ENCODE measurements at regions not wholly inside any gene's neighbourhood (a gene's known extent, or its start where the extent isn't known, plus 50 kb on each side); places are given as distances from the start of the nearest gene placed in this dataset.

DNA sequence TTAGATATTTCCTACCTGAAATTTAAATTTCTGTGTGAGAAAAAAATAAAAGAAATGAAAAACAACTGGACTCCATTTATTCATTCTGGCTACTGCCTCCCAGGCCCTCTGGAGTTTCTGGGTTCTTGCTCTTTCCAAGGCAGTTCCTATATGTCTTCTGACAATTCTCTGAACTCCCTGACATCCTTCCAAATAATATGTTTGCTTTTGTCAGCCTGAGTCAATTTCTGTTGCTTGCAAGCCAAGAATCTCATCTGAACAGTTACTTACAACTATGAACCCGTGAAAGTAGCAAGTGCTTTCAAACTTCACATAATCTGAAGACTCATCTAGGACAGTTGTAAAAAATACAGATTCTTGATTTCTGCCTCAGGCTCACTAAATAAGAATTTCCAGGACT is 216.7 kb upstream of the NPVF start:
- WGBS (ENCODE audit: missing lambda C conversion rate) = 4% methylated on average over 1 of the region's 1 CpG
- CTCF ChIA-PET = interaction anchor here (0.6 kb wide), 1 partner anchor 273 kb away, joined by 3 read pairs; no protein-coding TSS in a partner anchor
- no peaks in the 10 kb centered on the region for H3K9me3 ChIP-seq
- no peak overlapping the region for H3K4me3 ChIP-seq
- TF ChIP-seq, protein P1, sequence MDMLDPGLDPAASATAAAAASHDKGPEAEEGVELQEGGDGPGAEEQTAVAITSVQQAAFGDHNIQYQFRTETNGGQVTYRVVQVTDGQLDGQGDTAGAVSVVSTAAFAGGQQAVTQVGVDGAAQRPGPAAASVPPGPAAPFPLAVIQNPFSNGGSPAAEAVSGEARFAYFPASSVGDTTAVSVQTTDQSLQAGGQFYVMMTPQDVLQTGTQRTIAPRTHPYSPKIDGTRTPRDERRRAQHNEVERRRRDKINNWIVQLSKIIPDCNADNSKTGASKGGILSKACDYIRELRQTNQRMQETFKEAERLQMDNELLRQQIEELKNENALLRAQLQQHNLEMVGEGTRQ (IDR thresholded peaks at IDR 0.05) = no peak
- FAIRE-seq (no peak), DNase-seq (ENCODE audit: low read depth in 1 of 2, low spot score in 1 of 2) (no peak), ATAC-seq (no peak)
- H3K4me1 ChIP-seq = no peaks in the 10 kb centered on the region
- POLR2A ChIA-PET = no interaction called here
- no peak overlapping the region for H3K27ac ChIP-seq
- no peak overlapping the region for H3K4me2 ChIP-seq

DNA sequence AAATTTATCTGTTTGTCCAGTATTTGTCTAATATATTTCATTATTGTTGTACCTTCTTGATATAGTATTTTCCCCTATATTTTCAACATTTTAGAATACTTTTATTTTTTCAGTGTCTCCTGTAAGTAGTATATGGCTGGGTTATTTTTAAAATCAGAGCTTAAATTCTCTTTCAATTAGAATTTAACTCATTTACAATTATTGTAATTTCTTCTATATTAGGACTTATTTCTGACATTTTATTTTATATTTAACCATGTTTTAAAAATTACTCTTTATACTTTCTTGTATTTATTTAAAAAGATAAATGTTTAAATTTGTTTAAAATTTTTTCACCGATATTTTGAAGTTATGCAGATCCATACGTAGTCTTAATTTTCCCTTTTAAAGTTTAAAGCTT is 220.0 kb upstream of the NPVF start:
- ATAC-seq (no peak), FAIRE-seq (no peak), DNase-seq (ENCODE audit: low read depth in 1 of 2, low spot score in 1 of 2) (no peak)
- no peak overlapping the region for H3K27ac ChIP-seq
- H3K4me3 ChIP-seq = no peak overlapping the region
- no peaks in the 10 kb centered on the region for H3K9me3 ChIP-seq
- no peak overlapping the region for H3K4me2 ChIP-seq
- TF ChIP-seq, protein P2, sequence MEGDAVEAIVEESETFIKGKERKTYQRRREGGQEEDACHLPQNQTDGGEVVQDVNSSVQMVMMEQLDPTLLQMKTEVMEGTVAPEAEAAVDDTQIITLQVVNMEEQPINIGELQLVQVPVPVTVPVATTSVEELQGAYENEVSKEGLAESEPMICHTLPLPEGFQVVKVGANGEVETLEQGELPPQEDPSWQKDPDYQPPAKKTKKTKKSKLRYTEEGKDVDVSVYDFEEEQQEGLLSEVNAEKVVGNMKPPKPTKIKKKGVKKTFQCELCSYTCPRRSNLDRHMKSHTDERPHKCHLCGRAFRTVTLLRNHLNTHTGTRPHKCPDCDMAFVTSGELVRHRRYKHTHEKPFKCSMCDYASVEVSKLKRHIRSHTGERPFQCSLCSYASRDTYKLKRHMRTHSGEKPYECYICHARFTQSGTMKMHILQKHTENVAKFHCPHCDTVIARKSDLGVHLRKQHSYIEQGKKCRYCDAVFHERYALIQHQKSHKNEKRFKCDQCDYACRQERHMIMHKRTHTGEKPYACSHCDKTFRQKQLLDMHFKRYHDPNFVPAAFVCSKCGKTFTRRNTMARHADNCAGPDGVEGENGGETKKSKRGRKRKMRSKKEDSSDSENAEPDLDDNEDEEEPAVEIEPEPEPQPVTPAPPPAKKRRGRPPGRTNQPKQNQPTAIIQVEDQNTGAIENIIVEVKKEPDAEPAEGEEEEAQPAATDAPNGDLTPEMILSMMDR (IDR thresholded peaks at IDR 0.05) = no peak
- TF ChIP-seq MAFK (IDR thresholded peaks at IDR 0.05; ENCODE audit: partially characterized antibody) (no peak), ZC3H11A (IDR thresholded peaks at IDR 0.05) (no peak), HEYL (CRISPR knock-in tag; IDR thresholded peaks at IDR 0.05) (no peak), JUNB (IDR thresholded peaks at IDR 0.05) (no peak), EHF (CRISPR knock-in tag; IDR thresholded peaks at IDR 0.05) (no peak), BHLHE40 (IDR thresholded peaks at IDR 0.05; ENCODE audit: low read depth, low read length) (no peak), ESRRA (IDR thresholded peaks at IDR 0.05; ENCODE audit: borderline replicate concordance, low read length) (no peak), MYC (IDR thresholded peaks at IDR 0.05; ENCODE audit: borderline replicate concordance, low read length) (no peak), KDM1A (IDR thresholded peaks at IDR 0.05; ENCODE audit: low read depth) (no peak), HOXB13 (CRISPR knock-in tag; IDR thresholded peaks at IDR 0.05; ENCODE audit: low read depth) (no peak), CBX8 (IDR thresholded peaks at IDR 0.05) (no peak), HOXB5 (CRISPR knock-in tag; IDR thresholded peaks at IDR 0.05) (no peak), EHMT2 (IDR thresholded peaks at IDR 0.05; ENCODE audit: low read depth) (no peak), JUN (IDR thresholded peaks at IDR 0.05) (no peak), NPAS2 (CRISPR knock-in tag; IDR thresholded peaks at IDR 0.05; ENCODE audit: borderline replicate concordance) (no peak)
- TF ChIP-seq, protein P3, sequence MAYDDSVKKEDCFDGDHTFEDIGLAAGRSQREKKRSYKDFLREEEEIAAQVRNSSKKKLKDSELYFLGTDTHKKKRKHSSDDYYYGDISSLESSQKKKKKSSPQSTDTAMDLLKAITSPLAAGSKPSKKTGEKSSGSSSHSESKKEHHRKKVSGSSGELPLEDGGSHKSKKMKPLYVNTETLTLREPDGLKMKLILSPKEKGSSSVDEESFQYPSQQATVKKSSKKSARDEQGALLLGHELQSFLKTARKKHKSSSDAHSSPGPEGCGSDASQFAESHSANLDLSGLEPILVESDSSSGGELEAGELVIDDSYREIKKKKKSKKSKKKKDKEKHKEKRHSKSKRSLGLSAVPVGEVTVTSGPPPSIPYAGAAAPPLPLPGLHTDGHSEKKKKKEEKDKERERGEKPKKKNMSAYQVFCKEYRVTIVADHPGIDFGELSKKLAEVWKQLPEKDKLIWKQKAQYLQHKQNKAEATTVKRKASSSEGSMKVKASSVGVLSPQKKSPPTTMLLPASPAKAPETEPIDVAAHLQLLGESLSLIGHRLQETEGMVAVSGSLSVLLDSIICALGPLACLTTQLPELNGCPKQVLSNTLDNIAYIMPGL (CRISPR knock-in tag; IDR thresholded peaks at IDR 0.05; ENCODE audit: borderline replicate concordance) = no peak
- TF ChIP-seq, protein P4, sequence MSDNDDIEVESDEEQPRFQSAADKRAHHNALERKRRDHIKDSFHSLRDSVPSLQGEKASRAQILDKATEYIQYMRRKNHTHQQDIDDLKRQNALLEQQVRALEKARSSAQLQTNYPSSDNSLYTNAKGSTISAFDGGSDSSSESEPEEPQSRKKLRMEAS (IDR thresholded peaks at IDR 0.05) = no peak
- CTCF ChIA-PET = no interaction called here
- H3K4me1 ChIP-seq = no peaks in the 10 kb centered on the region
- WGBS (ENCODE audit: missing lambda C conversion rate) = 10% methylated on average over 2 of the region's 2 CpGs
- POLR2A ChIA-PET = no interaction called here

DNA sequence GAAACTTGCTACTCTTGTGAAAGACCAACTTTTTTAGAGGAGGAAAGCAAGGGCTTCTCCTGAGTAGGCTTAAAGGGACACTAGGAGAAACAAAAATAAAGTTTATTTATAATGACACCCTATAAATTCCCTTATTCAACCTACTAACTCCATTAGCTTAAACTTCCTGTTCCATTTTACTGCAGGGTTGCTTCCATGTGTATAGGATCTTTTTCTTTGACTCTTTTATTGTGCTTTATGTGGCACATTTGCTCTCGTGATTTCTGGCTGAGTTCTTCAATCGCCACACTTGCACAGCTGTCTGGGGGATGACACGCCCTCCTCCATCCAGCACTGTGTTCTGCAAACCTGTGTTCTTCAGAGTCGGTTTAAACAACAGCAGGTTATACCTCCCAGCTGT is 225.7 kb upstream of the NPVF start:
- TF ChIP-seq, protein P5, sequence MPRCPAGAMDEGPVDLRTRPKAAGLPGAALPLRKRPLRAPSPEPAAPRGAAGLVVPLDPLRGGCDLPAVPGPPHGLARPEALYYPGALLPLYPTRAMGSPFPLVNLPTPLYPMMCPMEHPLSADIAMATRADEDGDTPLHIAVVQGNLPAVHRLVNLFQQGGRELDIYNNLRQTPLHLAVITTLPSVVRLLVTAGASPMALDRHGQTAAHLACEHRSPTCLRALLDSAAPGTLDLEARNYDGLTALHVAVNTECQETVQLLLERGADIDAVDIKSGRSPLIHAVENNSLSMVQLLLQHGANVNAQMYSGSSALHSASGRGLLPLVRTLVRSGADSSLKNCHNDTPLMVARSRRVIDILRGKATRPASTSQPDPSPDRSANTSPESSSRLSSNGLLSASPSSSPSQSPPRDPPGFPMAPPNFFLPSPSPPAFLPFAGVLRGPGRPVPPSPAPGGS (IDR thresholded peaks at IDR 0.05) = no peak
- TF ChIP-seq ZFP36 (IDR thresholded peaks at IDR 0.05; ENCODE audit: borderline replicate concordance, partially characterized antibody) (no peak), MYC (IDR thresholded peaks at IDR 0.05; ENCODE audit: borderline replicate concordance, low read length) (no peak), HOXA7 (CRISPR knock-in tag; IDR thresholded peaks at IDR 0.05) (no peak), RCOR1 (IDR thresholded peaks at IDR 0.05; ENCODE audit: low read depth, low read length) (no peak), CHD4 (IDR thresholded peaks at IDR 0.05; ENCODE audit: borderline replicate concordance) (no peak), ZC3H11A (IDR thresholded peaks at IDR 0.05) (no peak), HEYL (CRISPR knock-in tag; IDR thresholded peaks at IDR 0.05) (no peak), KDM5A (IDR thresholded peaks at IDR 0.05) (no peak), FOSB (CRISPR knock-in tag; IDR thresholded peaks at IDR 0.05) (no peak), FOXS1 (CRISPR knock-in tag; IDR thresholded peaks at IDR 0.05) (no peak), JUNB (IDR thresholded peaks at IDR 0.05) (no peak), POLR2A (IDR thresholded peaks at IDR 0.05; ENCODE audit: low read length) (no peak)
- TF ChIP-seq, protein P2 (IDR thresholded peaks at IDR 0.05) = no peak

More for the DNA sequence above, 225.7 kb upstream of the NPVF start:
- FAIRE-seq (no peak), ATAC-seq (peak; percentile 23 to 33; a peak in 2 of 6 replicates), DNase-seq (ENCODE audit: low read depth in 1 of 2, low spot score in 1 of 2) (no peak)
- H3K4me2 ChIP-seq = no peak overlapping the region
- H3K27ac ChIP-seq = no peak overlapping the region
- CTCF ChIA-PET = no interaction called here
- H3K9me3 ChIP-seq = no peaks in the 10 kb centered on the region
- POLR2A ChIA-PET = no interaction called here
- no peaks in the 10 kb centered on the region for H3K4me1 ChIP-seq
- no peak overlapping the region for H3K4me3 ChIP-seq
- WGBS (ENCODE audit: missing lambda C conversion rate) = 23% methylated on average over 4 of the region's 4 CpGs

Measured in A549 (cell line).